ENCODE measurements at regions not wholly inside any gene's neighbourhood (a gene's known extent, or its start where the extent isn't known, plus 50 kb on each side); places are given as distances from the start of the nearest gene placed in this dataset.

DNA sequence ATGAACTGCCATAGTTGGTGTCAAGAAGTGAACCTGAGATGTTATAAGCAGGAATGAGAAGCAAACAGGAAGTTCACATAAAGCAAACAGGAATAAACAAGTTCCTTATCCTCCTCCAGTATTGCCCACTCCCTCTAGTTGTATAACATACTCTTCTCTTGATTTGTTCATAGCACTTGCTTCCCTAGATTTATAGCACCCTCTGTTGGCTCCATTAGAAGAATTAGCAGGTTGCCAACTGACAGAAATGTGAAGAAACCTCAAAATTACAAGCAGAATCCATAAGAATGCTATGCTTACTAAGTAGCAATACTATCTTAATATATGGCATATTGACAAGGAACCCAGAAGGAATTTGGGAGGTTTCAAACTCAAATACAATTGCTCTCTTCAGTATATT is 195.4 kb downstream of the TBX18 start:
- TF ChIP-seq, protein P1, sequence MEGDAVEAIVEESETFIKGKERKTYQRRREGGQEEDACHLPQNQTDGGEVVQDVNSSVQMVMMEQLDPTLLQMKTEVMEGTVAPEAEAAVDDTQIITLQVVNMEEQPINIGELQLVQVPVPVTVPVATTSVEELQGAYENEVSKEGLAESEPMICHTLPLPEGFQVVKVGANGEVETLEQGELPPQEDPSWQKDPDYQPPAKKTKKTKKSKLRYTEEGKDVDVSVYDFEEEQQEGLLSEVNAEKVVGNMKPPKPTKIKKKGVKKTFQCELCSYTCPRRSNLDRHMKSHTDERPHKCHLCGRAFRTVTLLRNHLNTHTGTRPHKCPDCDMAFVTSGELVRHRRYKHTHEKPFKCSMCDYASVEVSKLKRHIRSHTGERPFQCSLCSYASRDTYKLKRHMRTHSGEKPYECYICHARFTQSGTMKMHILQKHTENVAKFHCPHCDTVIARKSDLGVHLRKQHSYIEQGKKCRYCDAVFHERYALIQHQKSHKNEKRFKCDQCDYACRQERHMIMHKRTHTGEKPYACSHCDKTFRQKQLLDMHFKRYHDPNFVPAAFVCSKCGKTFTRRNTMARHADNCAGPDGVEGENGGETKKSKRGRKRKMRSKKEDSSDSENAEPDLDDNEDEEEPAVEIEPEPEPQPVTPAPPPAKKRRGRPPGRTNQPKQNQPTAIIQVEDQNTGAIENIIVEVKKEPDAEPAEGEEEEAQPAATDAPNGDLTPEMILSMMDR (conservative IDR thresholded peaks at IDR 0.05; ENCODE audit: low read length): peak; percentile 78
- no peak for TF ChIP-seq EZH2phosphoT487 (IDR thresholded peaks at IDR 0.05; ENCODE audit: borderline replicate concordance)
